ENCODE measurements at regions not wholly inside any gene's neighbourhood (a gene's known extent, or its start where the extent isn't known, plus 50 kb on each side); places are given as distances from the start of the nearest gene placed in this dataset.

- DNase-seq = no peak
Measured at GRCh38 chr2:226153553-226153952, 646.1 kb downstream of the IRS1 start.

DNA sequence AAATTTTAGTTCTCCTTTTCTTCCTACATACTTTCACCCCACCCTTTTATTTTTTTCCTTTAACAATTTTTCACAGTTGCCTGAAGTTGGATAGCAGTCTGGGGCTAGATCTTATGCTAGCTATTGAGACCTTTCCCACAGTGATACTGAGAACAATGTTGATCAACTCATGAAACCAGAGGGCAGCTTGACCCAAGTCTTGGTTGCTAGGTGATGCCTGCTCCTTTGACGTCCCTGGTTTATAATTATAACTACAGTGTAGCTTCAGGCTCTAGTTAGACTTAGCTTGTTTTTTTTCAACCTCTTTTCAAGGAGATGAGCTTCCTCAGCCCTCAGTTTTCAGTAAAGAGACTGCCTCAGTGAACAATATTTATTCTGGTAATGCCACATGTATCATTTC lies 648.5 kb downstream of the IRS1 start:
- DNase-seq = no peak

DNA sequence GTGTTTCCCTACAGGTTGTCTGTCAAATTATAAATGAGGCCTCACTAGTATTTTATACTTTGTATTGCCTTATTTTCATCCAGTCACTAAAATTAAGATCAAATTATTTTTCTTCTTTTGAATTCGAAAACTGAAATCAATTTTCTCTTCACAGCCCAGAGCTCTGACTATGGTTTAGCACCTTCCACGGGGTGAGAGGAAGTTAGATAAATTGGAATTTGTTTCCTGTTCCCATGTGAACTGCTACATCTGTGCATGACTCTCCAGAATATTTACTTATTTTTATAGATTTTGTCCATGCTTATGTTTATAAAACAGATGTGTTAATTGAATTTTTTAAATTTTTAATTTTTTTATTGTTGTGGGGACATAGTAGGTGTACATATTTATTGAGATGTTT lies 656.5 kb downstream of the IRS1 start:
- no peak for DNase-seq

DNA sequence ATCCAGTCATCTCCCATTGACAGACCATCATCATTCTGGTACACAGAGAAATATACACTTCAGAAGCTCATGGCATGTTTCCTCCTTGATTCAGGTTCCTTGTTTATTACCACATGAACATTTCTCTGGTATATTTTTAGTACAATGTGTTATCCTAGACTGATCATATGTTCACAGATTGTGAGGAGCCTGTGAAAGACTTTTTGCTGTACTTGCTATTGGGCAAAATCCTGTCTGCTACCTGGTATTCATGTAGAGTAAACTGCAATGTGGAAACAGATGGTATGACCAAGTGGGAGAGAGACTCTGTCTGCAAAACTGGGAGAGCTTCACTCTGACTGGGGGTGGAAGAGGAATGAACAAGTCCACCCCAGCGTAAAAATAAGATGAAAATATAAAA lies 657.2 kb downstream of the IRS1 start:
- DNase-seq = no peak

GRCh38 chr2:226140594-226140993 lies 659.0 kb downstream of the IRS1 start:
- DNase-seq = no peak

- no peak for DNase-seq
Measured at GRCh38 chr2:226139759-226140158, 659.9 kb downstream of the IRS1 start.

GRCh38 chr2:226137201-226137811 lies 662.3 kb downstream of the IRS1 start:
- DNase-seq = no peak

DNA sequence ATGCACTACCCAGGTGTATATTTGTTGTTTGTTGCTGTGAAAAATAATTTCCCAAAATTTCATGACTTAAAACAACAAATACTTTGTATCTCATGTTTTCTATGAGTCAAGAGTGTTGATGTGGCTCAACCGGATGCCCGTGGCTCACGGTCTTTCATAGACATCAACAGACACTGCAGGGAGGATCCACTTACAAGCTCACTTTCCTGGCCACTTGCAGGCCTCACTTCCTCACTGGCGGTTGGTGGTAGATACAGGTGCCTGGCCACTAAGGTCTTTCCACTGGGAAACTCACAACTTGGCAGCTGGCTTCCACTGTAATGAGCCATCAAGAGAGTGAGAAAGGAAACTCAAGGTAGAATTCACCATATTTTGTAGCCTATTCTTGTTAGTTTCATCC lies 662.9 kb downstream of the IRS1 start:
- no peak for DNase-seq

GRCh38 chr2:226135861-226136548 lies 663.6 kb downstream of the IRS1 start:
- no peak for DNase-seq

- DNase-seq = no peak
Measured at GRCh38 chr2:226132323-226133215, 667.1 kb downstream of the IRS1 start.

- no peak for DNase-seq
Measured at GRCh38 chr2:226131299-226131784, 668.3 kb downstream of the IRS1 start.

- no peak for DNase-seq
Measured at GRCh38 chr2:226130192-226130591, 669.4 kb downstream of the IRS1 start.

DNA sequence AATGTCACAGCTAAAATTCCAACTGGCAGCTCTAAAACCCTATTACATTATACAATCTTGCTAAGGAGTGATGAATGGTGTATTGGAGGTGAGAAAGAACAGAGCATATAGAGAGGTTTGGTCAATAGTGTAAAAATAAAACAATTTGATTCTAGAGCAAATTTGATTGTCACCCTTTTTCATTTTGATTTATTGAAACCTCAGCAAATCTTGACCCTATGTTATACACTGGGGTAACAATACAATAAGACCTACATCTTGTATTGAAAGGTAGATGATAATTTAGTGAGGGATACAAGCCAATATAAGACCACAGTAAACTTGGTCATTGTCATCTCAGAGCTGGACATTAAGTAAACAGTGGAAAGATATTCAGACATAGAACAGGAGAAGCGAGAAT lies 671.9 kb downstream of the IRS1 start:
- DNase-seq = no peak

GRCh38 chr2:226126104-226126503 lies 673.5 kb downstream of the IRS1 start:
- DNase-seq = no peak

- DNase-seq = no peak
Measured at GRCh38 chr2:226125176-226125883, 674.3 kb downstream of the IRS1 start.

DNA sequence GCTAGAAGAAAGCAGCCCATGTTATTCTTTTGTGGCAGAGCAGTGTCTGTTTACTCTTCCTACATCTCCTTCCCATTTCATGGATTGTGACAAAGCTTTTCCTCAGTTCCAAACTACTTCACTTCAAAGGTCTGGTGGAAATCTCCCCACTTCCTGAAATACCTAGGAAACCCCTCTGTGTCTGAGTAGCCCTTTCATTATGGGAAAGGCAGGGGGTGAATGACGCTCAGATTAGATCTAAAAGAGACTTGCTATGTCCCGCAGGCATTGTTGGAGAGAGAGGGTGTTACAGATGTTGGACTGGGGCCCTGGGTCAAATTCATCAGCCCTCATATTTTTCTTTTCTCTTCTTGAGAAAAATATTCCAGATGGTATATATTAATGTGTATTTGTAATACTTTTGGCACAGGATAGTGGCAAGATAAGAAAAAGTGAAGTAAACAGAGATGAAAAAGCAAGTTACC lies 675.0 kb downstream of the IRS1 start:
- DNase-seq = no peak

DNA sequence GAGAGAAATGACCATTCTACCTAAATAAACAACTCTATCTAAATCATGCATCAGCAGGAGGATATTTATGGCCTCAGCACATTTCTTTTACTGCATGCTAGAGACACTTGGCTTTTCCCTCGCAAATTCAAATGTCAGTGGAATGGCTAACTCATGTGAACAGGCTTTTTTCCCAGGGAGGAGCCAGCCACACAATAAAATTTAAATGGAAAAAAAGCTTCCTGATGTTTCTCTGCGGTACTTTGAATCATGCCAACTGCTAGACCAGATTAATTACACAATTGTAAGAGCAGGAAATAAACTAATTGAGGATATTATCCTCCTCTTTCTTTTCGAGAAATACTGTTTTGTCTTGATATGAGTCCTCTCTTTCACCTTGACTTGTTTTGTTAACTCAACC lies 676.3 kb downstream of the IRS1 start:
- no peak for DNase-seq

- no peak for DNase-seq
Measured at GRCh38 chr2:226122041-226122440, 677.6 kb downstream of the IRS1 start.

DNA sequence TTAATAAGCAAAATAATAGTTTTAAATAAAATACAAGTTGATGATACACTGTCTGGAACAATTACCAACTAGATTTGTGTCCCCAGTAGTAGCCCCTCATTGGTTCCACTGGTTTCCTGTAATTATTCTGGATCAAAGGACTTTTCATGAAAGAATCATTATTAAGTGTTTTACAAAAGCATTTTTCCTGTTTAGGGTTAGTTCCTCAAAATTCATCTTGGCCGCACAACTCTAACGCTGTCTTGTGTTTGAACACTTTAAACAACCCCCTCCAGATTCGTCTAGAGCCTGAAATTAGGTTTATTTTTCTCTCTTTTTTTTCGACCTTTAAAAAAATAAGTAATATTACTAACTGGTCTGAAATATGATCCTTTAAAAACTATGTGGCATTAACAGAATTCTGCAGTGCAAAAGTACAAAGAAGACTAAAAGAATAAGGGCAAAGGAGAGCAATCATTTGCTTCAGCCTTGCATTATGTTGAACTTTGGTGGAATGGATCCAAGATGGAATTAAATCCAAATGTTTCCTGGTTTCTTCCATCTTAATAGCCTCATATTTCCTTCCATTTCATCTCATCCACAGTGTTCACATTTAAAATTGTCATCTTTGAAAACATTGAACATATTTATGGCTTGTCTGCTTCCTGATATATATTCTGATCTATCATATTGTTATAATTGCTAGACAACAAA lies 678.4 kb downstream of the IRS1 start:
- DNase-seq = no peak

DNA sequence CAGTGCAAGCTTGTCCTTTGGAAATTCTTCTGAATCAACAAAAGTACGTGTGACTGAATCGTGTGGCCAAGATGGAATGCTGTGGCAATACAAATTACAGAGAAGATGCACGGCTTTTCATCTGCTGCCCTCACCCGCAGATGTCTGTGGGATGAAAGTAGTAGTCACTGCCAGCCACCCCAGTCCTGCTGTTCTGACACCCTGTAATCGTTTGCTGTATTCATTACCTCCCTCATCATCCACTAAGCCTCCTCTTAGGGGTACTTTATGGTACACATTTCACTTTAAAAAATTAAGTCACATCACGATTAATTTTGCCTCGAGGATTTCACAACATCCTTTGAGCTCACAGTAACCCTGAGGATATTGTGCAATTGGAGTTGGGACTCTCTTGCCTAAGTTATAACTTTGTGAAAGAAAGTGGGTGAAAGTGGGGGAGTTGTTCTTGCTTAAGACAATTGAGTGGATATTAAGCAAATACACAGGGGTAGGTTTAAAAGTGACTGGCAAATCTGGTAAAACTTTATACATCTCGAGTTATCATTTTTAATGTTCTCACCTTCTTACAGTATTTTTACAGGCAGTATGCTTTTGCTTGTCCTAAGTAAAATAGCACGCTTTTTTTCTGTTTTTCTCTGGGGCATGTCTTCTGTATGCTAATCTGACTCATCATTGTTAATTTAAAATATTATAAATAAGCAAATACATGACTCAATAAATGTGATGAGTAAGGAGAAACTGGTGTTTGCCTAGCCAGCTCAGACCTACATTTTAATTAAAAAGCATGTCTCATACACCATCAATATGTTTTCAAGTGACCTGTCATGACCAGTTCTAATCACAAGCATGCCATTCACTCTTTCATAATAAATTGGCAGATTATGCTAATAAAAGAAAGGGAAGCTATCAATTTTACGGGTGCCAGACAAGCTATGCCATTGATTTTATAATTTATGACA lies 680.9 kb downstream of the IRS1 start:
- no peak for DNase-seq

- DNase-seq = no peak
Measured at GRCh38 chr2:226117510-226118065, 682.0 kb downstream of the IRS1 start.
